Inflammatory macrophage (primary cell): ENCODE measurements at regions not wholly inside any gene's neighbourhood (a gene's known extent, or its start where the extent isn't known, plus 50 kb on each side); places are given as distances from the start of the nearest gene placed in this dataset.
A peak's percentile ranks its signal among the peaks of the same experiment; 100 is the strongest.
"Not testable (repeated sequence)": the region's sequence is repeated elsewhere in the genome, so short reads cannot be mapped to it uniquely, and the experiment has no call there.

Source experiments
- DNase-seq, 2 donors: peaks; one replicate each; pipeline ENCODE4 v3.0.0-alpha.2; 2020 to 2022

GRCh38 chr14:30270200-30271161 is 288.5 kb upstream of the G2E3 start:
- peak; percentile 63 to 67 for DNase-seq

- no peak for DNase-seq
Observed at GRCh38 chr14:30271811-30272323, 287.1 kb upstream of the G2E3 start.

- no peak for DNase-seq
Observed at GRCh38 chr14:30272848-30273832, 285.8 kb upstream of the G2E3 start.

GRCh38 chr14:30275604-30276003 is 283.4 kb upstream of the G2E3 start:
- DNase-seq: no peak

GRCh38 chr14:30277268-30277667 is 281.7 kb upstream of the G2E3 start:
- DNase-seq: no peak

- DNase-seq: not testable (repeated sequence)
Observed at GRCh38 chr14:30278856-30279255, 280.1 kb upstream of the G2E3 start.

- DNase-seq: peak; percentile 15 to 16
Observed at GRCh38 chr14:30283822-30284446, 275.0 kb upstream of the G2E3 start.

GRCh38 chr14:30284808-30285207 is 274.1 kb upstream of the G2E3 start:
- no peak for DNase-seq

GRCh38 chr14:30287579-30288445 is 271.1 kb upstream of the G2E3 start:
- no peak for DNase-seq

GRCh38 chr14:30290001-30290400 is 269.0 kb upstream of the G2E3 start:
- no peak for DNase-seq

- no peak for DNase-seq
Observed at GRCh38 chr14:30291216-30291615, 267.7 kb upstream of the G2E3 start.

GRCh38 chr14:30292541-30292940 is 266.4 kb upstream of the G2E3 start:
- no peak for DNase-seq

GRCh38 chr14:30295980-30296379 is 263.0 kb upstream of the G2E3 start:
- DNase-seq: no peak

GRCh38 chr14:30296931-30297405 is 262.0 kb upstream of the G2E3 start:
- no peak for DNase-seq

- no peak for DNase-seq
Observed at GRCh38 chr14:30297876-30298795, 260.8 kb upstream of the G2E3 start.

- DNase-seq: no peak
Observed at GRCh38 chr14:30299915-30300314, 259.0 kb upstream of the G2E3 start.

- DNase-seq: no peak
Observed at GRCh38 chr14:30303350-30303749, 255.6 kb upstream of the G2E3 start.

- no peak for DNase-seq
Observed at GRCh38 chr14:30305346-30305745, 253.6 kb upstream of the G2E3 start.

- DNase-seq: no peak
Observed at GRCh38 chr14:30309405-30309804, 249.6 kb upstream of the G2E3 start.

GRCh38 chr14:30312214-30312613 is 246.7 kb upstream of the G2E3 start:
- DNase-seq: no peak
